GM18868 (cell line): ENCODE measurements at regions not wholly inside any gene's neighbourhood (a gene's known extent, or its start where the extent isn't known, plus 50 kb on each side); places are given as distances from the start of the nearest gene placed in this dataset.

Experiments
- ATAC-seq: cut with Tn5 transposase; IDR thresholded peaks from one replicate; pipeline ENCODE4 v1.9.1; 2021; ENCODE audit warnings: mild to moderate bottlenecking, moderate library complexity; ENCODE audit not compliant: unreplicated experiment

GRCh38 chr11:110000031-110000502 lies 93.1 kb upstream of the ZC3H12C start:
- peak; percentile 98 for ATAC-seq

GRCh38 chr11:110000850-110001249 lies 92.3 kb upstream of the ZC3H12C start:
- ATAC-seq = no peak

- no peak for ATAC-seq
Measured at GRCh38 chr11:110003426-110003825, 89.8 kb upstream of the ZC3H12C start.

- ATAC-seq = no peak
Measured at GRCh38 chr11:110011595-110011994, 81.6 kb upstream of the ZC3H12C start.

GRCh38 chr11:110015695-110016094 lies 77.5 kb upstream of the ZC3H12C start:
- ATAC-seq = no peak

- no peak for ATAC-seq
Measured at GRCh38 chr11:110019675-110020074, 73.5 kb upstream of the ZC3H12C start.

- no peak for ATAC-seq
Measured at GRCh38 chr11:110022548-110022947, 70.6 kb upstream of the ZC3H12C start.

- no peak for ATAC-seq
Measured at GRCh38 chr11:110023711-110024110, 69.5 kb upstream of the ZC3H12C start.

GRCh38 chr11:110026858-110027626 lies 66.2 kb upstream of the ZC3H12C start:
- ATAC-seq = peak; percentile 83

GRCh38 chr11:110027627-110028371 lies 65.4 kb upstream of the ZC3H12C start:
- ATAC-seq = peak; percentile 53

GRCh38 chr11:110028921-110029320 lies 64.3 kb upstream of the ZC3H12C start:
- peak; percentile 33 for ATAC-seq

GRCh38 chr11:110029714-110030113 lies 63.5 kb upstream of the ZC3H12C start:
- ATAC-seq = no peak

- no peak for ATAC-seq
Measured at GRCh38 chr11:110031171-110031570, 62.0 kb upstream of the ZC3H12C start.

- ATAC-seq = no peak
Measured at GRCh38 chr11:110032259-110032658, 60.9 kb upstream of the ZC3H12C start.

- no peak for ATAC-seq
Measured at GRCh38 chr11:110032957-110033570, 60.1 kb upstream of the ZC3H12C start.

GRCh38 chr11:110034806-110035205 lies 58.4 kb upstream of the ZC3H12C start:
- no peak for ATAC-seq

- no peak for ATAC-seq
Measured at GRCh38 chr11:110035357-110035756, 57.8 kb upstream of the ZC3H12C start.

GRCh38 chr11:110038201-110038600 lies 55.0 kb upstream of the ZC3H12C start:
- ATAC-seq = no peak
